ENCODE measurements at regions not wholly inside any gene's neighbourhood (a gene's known extent, or its start where the extent isn't known, plus 50 kb on each side); places are given as distances from the start of the nearest gene placed in this dataset.
"Not testable (repeated sequence)": the region's sequence is repeated elsewhere in the genome, so short reads cannot be mapped to it uniquely, and the experiment has no call there.

DNA sequence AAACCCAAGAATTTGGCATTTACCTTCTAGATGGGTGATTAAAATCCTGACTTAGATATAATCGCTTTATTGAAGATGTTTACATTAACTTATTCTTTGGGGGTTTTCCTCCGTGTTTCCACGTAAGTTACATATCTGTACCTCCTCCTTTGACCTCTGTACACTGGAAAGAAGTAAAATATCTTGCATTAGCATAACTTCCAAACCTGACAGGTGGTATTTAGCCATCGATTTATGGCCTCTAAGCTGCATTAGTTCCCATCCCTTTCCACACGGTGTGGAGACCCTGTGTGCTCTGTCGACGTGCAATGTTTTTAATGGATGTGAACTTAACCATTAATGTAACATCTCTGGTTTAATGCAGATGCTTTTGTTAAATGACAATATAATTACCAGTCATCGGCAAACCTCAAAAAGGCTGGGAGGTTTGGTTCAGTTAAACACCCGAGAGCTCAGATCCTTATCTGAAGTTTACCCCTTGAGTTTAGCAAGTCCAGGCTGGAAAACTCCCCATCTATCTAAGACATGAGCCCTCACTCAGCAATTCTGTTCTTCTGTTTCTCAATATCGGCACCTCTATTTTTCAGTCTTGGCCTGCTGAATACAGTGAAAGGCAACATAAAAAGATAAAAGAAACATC is 295.2 kb downstream of the GATA3 start:
- DNase-seq: no peak

- DNase-seq: peak in 1 of 5 donors; percentile 49
Measured at GRCh38 chr10:8350250-8350967, 295.9 kb downstream of the GATA3 start.

DNA sequence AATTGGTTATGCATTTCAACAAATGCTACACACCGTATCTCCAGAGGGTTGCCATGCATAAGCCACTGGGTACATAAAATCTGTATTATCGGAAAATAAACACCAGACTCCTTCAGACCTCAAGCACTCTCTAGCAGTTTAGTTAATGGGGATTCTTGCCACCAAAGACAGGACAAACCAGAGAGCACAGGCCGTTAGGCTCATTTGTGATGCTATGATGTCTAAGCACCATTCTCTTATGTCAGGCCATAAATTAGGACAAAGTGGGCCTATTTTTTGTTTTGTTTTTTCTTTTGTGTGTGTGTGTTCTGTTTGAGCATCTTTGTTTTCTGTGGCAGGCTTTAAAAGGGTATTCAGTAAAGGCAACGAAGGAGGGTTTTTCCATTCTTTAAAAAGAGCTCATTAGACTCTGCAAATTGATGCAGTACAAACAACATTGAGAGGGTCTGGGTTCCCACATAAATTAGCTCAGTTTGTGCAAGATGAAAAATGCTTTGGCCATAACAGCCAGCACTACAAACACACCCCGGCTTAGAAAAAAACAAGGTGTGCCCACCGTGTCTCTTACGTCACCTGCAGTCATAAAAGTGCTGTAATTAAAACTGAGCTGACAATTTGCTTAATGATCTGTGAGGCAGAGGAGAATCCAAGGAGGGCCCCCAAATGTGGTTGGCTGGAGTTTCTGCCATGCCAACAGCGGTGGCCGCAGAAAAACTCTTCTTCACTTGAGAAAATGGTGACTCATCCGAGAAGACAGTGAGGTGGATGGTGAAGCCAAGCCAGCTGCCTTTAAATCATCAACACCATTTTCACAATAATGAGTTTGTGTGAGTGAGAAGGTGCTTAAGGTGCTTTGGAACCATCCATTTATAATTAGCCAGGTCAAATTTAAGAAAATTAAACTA is 297.9 kb downstream of the GATA3 start:
- DNase-seq: no peak

GRCh38 chr10:8356283-8356682 is 301.8 kb downstream of the GATA3 start:
- no peak for DNase-seq

GRCh38 chr10:8359467-8359866 is 305.0 kb downstream of the GATA3 start:
- DNase-seq: no peak

DNA sequence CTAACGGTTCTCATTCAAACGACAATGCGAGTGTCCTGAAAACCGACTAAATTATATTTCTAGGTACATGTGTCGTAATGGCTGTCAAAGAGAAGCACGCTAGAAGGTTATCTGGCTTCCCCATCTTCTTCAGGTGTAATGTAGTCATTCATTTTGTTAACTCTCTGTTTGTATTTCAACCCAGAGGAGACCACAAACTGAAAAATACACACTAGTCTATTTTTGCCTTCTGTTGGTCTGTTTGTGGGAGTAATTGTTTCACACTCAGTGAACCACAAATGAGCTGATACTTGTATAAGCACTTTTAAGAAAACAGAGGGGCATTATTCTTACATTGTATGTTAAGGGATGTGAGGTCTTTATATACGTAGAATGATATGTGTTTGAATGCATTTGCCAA is 305.9 kb downstream of the GATA3 start:
- DNase-seq: peak in 1 of 5 donors; percentile 68

DNA sequence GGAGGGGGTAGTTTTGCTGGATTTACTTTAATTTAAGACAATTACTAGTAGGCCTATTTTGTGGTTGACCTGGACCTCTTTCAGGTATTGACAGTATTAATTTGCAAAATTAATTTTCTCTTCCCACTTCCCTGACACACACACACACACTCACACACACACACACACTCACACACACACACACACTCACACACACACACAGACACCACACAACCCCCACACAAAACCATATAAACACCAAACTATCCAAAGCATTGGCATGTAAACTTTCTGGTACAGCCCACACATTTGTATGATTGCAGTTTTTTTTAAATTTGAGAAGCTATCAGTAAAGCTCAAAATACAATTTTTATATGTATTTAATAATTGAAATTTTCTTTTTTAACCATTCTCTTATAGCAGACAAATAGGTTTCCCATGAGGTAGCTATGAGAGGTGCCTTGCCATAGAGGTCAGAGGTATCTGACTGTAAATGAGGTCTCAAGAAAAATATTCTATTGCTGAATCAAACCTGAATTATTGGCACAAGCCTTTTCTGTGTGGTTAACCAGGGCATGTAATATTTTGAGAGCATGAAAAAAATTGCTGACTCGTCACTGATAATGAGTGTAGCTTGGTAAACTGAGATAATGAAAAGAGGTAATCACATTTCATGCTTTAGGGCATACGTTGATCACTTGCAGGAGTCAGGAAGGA is 306.5 kb downstream of the GATA3 start:
- DNase-seq: no peak

- peak in 1 of 5 donors; percentile 69 for DNase-seq
Measured at GRCh38 chr10:8361510-8361844, 307.0 kb downstream of the GATA3 start.

DNA sequence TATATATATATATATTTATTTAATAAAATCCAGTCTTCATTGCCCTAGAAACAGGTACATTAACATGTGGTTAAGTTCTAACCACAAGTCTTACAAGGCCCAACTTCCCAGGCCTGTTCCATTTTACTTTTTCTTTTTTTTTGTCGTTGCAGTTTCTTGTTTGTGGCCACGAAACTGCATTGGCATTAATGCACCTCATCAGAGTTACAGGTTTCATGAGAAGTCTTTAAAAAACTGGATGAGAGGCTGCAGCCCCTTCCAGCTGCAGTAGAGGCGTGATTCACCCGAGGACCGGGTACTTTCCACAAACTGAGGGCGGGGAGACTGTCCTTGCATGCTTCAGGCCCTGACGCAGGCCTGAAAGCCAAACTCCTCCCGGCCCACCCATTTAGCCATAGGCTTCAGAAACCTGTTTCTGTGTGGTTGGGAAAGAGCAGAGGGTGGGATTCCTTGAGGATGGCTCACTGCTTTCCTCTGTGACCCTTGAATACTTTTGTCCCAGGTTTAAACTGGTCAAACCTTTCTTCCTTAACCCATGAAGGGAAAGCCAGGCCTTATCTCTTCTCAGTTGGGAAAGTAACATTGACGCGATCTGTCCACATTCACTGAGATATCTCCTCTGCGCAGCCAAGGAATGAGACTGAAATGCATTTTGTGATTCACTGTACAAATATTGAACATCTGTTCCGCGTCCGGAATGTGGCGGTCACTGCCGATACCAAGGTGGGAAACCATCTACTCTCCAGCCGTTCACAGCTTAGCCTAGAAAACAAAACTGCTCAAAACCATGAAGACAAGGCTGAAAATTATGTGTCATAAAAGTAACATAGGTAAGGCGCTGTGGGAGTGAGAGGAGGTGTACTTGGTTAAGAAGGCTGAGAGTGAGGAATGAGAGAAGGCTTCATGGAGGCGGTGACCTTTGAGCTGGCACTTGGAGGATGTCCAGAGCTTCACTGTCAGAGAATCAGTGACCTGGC is 311.7 kb downstream of the GATA3 start:
- DNase-seq: peak; percentile 27 to 62 (median 43)

DNA sequence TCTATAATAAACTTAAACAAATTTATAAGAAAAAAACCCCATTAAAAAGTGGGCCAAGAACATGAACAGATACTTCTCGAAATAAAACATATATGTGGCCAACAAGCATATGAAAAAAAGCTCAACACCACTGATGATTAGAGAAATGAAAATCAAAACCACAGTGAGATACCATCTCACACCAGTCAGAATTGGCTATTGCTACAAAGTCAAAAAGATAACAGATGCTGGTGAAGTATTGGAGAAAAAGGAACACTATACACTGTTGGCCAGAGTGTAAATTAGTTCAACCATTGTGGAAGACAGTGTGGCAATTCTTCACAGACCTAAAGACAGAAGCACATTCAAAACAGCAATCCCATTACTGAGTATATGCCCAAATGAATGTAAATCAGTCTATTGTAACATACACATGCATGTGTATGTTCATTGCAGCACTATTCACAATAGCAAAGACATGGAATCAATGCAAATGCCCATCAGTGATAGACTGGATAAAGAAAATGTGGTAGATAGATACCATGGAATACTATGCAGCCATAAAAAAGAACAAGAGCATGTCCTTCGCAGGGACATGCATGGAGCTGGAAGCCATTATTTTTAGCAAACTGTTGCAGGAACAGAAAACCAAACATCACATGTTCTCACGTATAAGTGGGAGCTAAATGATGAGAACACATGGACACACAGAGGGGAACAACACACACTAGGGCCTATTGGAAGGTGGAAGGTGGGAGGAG is 313.4 kb downstream of the GATA3 start:
- DNase-seq: not testable (repeated sequence)

- peak in 1 of 5 donors; percentile 38 for DNase-seq
Measured at GRCh38 chr10:8369666-8370065, 315.2 kb downstream of the GATA3 start.

GRCh38 chr10:8374334-8374733 is 319.8 kb downstream of the GATA3 start:
- DNase-seq: no peak

DNA sequence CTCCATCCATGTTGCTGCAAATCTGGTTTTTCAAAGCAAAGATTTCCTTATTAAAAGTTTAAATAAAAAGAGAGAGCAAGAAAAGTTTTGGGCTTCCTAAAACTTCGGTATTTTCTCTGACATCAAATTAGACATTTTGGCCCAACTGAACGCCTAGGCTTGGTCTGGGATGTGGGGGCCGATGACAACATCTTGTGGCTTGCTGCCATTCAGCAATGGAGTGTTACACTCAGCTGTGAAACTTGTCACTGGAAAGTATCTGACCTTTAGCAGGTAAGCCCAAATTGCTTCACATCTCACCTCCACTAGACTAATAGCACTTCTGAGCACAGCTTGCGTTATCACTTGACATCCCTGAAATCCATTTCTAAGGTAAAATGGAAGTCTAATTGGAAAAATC is 320.6 kb downstream of the GATA3 start:
- no peak for DNase-seq

DNA sequence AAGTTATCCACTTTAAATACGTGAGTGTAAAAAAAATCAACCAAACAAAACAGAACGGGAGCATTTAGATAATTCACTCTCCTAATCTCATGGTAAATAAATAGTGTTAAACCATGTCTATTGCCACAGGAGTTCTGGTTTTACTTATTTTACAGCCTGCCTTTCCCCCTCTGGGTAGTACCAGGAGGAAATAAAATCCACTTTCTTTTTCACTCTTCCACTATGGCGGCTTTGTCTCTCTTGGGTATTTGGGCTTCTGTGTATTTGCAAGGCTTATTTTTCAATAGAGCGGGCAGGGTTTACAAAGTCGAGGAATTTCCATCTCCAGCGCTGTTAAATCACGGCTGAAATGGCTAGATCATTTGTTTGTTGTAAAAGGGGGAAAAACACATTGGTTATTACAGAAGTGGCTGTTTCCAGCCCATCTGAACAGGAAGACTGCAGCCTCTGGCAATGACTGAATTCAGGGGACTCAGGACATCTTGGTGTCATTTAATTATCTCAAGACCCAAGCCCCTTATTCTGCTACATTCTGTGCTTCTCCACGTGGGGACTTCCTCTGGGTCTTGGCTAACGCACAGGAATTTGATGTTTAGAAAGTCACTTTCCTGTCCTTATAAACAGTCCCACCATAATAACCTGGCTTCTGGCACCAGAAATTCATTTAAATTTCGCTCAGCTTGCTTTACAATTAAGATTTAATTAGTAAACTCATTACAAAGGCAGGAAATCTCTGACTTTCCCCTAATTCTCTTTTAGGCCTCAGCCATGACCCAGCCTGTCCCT is 323.9 kb downstream of the GATA3 start:
- DNase-seq: no peak

DNA sequence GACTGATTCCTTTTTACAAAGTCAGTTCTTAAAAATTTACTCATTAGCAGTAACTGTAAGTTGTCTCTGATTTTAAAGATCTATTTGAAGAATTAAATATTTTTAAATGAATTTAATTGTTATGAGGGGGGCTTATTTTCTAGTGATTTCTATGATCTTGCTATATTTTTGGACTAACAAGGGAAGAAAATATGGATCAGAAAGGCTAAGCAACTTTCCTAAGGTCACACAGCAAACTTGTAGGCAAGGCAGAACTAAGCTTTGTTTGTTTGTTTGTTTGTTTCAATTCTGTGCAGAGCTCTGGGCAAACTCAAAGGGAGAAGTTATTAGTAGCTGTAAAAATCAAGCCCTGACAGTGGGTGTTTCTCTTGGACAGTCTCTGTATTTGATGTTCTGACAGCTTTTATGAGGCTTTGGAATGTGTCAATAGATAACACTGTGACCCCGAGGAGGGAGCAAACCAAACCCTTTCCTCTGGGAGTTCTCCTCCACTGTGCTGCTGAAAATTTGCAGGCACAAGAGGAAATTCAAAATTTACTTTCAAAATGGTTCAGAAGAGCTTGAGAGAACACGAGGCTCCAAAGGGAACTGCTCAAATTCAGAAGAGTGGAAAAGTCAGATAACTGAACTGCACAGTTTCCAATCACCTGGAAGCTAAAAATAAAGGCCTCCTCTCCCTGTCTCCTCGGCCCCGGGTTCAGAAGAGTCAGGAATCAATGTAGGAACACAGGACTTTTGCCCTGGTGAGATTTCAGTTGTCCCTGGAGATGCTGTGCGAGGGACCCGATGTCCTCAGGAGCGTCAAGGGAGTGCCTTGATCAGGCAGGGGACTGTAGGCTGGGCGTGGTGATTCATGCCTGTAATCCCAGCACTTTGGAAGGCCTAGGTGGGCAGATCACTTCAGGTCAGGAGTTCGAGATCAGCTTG is 325.7 kb downstream of the GATA3 start:
- no peak for DNase-seq

DNA sequence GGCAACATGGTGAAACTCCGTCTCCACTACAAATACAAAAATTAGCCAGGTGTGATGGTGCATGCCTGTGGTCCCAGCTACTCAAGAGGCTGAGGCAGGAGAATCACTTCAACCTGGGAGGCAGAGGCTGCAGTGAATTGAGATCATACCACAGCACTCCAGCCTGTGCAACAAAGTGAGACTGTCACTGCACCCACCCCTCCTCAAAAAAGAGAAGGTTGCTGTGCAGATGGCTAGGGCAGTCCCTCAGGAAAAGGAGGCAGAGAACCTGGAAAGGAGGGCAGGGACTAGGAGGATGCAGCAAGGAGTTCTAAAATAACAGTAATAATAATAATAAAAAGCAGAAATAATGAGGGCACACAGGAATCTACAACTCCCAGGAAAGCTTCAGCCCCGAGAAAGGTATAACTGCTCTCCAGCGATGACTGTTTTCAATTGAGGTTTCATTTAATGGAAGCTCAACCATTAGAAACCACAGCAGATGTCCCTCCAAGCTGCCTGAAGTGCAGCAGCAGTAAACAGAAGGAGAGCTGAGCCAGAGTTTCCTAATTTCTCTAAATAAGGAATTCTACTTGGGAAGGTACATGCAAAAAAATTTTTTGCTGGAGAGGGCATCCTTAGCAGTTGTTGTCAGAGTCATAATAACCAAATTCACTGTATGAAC is 326.5 kb downstream of the GATA3 start:
- DNase-seq: no peak

GRCh38 chr10:8386781-8387180 is 332.3 kb downstream of the GATA3 start:
- DNase-seq: no peak

GRCh38 chr10:8389630-8390029 is 335.1 kb downstream of the GATA3 start:
- no peak for DNase-seq

All from T-helper 1 cell (primary cell).